ENCODE measurements at regions not wholly inside any gene's neighbourhood (a gene's known extent, or its start where the extent isn't known, plus 50 kb on each side); places are given as distances from the start of the nearest gene placed in this dataset.

DNA sequence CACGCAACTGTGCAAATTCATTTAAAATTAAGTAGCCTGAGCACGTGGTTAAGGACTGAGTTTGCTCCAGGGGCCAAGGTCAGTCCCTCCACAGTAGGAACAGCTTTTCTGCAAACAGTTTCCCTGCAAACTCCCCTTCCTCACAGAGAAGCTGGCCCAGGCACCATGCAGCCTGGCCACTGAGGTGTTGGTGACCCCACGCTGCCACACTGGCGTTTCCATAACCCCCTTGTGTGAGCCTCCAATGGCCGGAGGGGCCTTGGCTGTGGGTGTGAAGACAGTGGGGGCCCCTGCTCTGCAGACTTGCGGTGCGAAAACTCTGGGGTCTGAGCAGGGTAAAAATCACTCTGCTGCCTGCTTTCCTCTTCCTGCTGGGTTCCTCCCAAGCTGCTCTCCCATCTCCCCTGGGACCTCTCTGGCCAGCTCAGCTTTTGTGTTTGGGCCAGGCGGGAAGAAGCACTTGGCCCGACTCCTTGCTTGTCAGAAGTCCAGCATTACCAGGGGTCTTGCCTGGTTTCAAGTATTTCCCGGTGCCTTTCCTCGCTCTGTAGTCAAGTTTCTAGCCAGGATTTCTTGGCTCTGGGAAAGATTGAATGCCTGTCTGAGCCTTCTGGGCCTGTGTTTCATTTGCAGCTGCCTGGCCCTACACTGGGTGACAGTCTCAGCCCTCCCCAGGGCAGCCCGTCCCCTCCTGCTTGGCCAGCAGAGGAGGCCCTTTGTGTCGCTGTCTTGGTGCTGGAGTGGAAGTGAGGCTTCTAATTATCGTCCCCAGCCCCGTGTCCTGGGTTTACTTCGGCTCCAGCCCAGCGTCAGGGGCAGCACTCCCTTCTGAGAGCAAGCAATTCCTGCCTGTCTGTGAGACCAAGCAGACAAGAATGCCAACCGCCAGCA, 131.4 kb upstream of the SLC1A4 start:
- Histone ChIP-seq H4K20me1 (ENCODE audit: insufficient read depth, low read length) (no peaks in the 10 kb centered on the region), H3K36me3 (replicated peaks in 1 of 2; ENCODE audit: control insufficient read depth in 1 of 2, insufficient read depth in 2 of 2, low read length in 2 of 2) (no peaks in the 10 kb centered on the region), H3K9ac (ENCODE audit: insufficient read depth, low read depth, low read length) (0 out of 2 replicates have a peak overlapping the region, but pooled peaks have one; percentile 17), H3K4me1 (ENCODE audit: insufficient read depth, low read length) (peaks cover 58% of the 10 kb centered on the region), H2AFZ (ENCODE audit: low read length) (no peak overlapping the region), H3K79me2 (ENCODE audit: insufficient read depth, low read length) (no peaks in the 10 kb centered on the region), H3K27me3 (ENCODE audit: control insufficient read depth in 1 of 2, insufficient read depth in 2 of 2, low read length in 2 of 2) (peaks cover 2 to 46% of the 10 kb centered on the region in 2 experiments; a peak in 3 of 5 replicates), H3K4me3 (replicated peaks in 1 of 3; ENCODE audit: insufficient read depth in 1 of 3, low read depth in 2 of 3, low read length in 3 of 3) (peak overlapping the region; percentile 11 to 76 (median 57)), H3K27ac (ENCODE audit: extremely low read length, insufficient read depth, low read length) (no peak overlapping the region), H3K9me3 (ENCODE audit: low read length) (no peaks in the 10 kb centered on the region), H3K4me2 (ENCODE audit: low read depth, low read length) (peak overlapping the region; percentile 95)
- DNase-seq (ENCODE audit: low spot score) = no peak
- peak; percentile 73 for ATAC-seq
- POLR2A ChIA-PET = interaction anchor here (3.1 kb wide), 1 partner anchor 203 kb away, joined by 19 read pairs; the partner anchor contains the start of gene SERTAD2
- intact Hi-C loops (cut with micrococcal nuclease; ENCODE audit: unreplicated experiment) (loop anchor here (2.0 kb wide), 1 partner anchor 21 kb away; no protein-coding TSS in a partner anchor), in situ Hi-C loops (cut with HindIII; ENCODE audit: extremely low pct_ligation_motif_present, low pct_unique_long_range_greater_than_20kb) (no loop called here)
- no TSS peak for BruUV-seq (replicated peaks)
- FAIRE-seq = no peak
- 22% methylated on average over 18 of the region's 18 CpGs for WGBS (ENCODE audit: low lambda C conversion rate)
- CTCF ChIA-PET (ENCODE audit: low intra/inter-chr PET ratio, low total read pairs) = no interaction called here
- 0 out of 2 replicates have a peak, but pooled peaks have one; percentile 23 for TF ChIP-seq ISL2 (CRISPR knock-in tag; IDR thresholded peaks at IDR 0.05)
- TF ChIP-seq, protein P1, sequence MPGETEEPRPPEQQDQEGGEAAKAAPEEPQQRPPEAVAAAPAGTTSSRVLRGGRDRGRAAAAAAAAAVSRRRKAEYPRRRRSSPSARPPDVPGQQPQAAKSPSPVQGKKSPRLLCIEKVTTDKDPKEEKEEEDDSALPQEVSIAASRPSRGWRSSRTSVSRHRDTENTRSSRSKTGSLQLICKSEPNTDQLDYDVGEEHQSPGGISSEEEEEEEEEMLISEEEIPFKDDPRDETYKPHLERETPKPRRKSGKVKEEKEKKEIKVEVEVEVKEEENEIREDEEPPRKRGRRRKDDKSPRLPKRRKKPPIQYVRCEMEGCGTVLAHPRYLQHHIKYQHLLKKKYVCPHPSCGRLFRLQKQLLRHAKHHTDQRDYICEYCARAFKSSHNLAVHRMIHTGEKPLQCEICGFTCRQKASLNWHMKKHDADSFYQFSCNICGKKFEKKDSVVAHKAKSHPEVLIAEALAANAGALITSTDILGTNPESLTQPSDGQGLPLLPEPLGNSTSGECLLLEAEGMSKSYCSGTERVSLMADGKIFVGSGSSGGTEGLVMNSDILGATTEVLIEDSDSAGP (CRISPR knock-in tag; IDR thresholded peaks at IDR 0.05; ENCODE audit: borderline replicate concordance) = peak; percentile 75; the same call in 1 of the 2 replicates
- TF ChIP-seq ZNF232 (CRISPR knock-in tag; IDR thresholded peaks at IDR 0.05; ENCODE audit: borderline replicate concordance) = peak; percentile 40; the same call in 1 of the 2 replicates
- TF ChIP-seq XBP1 (CRISPR knock-in tag; IDR thresholded peaks at IDR 0.05) = 0 out of 2 replicates have a peak, but pooled peaks have one; percentile 38
- TF ChIP-seq GABPB1 (CRISPR knock-in tag; IDR thresholded peaks at IDR 0.05) = peak; percentile 15; the same call in 1 of the 2 replicates
- TF ChIP-seq NRL (CRISPR knock-in tag; IDR thresholded peaks at IDR 0.05; ENCODE audit: borderline replicate concordance) = peak; percentile 79; the same call in 1 of the 2 replicates
- TF ChIP-seq RXRB (CRISPR knock-in tag; IDR thresholded peaks at IDR 0.05; ENCODE audit: borderline replicate concordance) = 0 out of 2 replicates have a peak, but pooled peaks have one; percentile 16
- 0 out of 2 replicates have a peak, but pooled peaks have one; percentile 11 for TF ChIP-seq KAT8 (CRISPR knock-in tag; IDR thresholded peaks at IDR 0.05)
- TF ChIP-seq, protein P2, sequence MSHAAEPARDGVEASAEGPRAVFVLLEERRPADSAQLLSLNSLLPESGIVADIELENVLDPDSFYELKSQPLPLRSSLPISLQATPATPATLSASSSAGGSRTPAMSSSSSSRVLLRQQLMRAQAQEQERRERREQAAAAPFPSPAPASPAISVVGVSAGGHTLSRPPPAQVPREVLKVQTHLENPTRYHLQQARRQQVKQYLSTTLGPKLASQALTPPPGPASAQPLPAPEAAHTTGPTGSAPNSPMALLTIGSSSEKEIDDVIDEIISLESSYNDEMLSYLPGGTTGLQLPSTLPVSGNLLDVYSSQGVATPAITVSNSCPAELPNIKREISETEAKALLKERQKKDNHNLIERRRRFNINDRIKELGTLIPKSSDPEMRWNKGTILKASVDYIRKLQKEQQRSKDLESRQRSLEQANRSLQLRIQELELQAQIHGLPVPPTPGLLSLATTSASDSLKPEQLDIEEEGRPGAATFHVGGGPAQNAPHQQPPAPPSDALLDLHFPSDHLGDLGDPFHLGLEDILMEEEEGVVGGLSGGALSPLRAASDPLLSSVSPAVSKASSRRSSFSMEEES (CRISPR knock-in tag; IDR thresholded peaks at IDR 0.05) = peak; percentile 69
- no peak for TF ChIP-seq ZNF562 (CRISPR knock-in tag; IDR thresholded peaks at IDR 0.05; ENCODE audit: borderline replicate concordance)
- peak; percentile 46; the same call in 1 of the 2 replicates for TF ChIP-seq ZNF737 (CRISPR knock-in tag; IDR thresholded peaks at IDR 0.05; ENCODE audit: borderline replicate concordance)
- TF ChIP-seq, protein P3, sequence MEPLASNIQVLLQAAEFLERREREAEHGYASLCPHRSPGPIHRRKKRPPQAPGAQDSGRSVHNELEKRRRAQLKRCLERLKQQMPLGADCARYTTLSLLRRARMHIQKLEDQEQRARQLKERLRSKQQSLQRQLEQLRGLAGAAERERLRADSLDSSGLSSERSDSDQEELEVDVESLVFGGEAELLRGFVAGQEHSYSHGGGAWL (CRISPR knock-in tag; IDR thresholded peaks at IDR 0.05) = no peak
- peak; percentile 15; the same call in 1 of the 2 replicates for TF ChIP-seq SOX5 (CRISPR knock-in tag; IDR thresholded peaks at IDR 0.05; ENCODE audit: borderline replicate concordance)
- TF ChIP-seq, protein P4, sequence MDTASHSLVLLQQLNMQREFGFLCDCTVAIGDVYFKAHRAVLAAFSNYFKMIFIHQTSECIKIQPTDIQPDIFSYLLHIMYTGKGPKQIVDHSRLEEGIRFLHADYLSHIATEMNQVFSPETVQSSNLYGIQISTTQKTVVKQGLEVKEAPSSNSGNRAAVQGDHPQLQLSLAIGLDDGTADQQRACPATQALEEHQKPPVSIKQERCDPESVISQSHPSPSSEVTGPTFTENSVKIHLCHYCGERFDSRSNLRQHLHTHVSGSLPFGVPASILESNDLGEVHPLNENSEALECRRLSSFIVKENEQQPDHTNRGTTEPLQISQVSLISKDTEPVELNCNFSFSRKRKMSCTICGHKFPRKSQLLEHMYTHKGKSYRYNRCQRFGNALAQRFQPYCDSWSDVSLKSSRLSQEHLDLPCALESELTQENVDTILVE (CRISPR knock-in tag; IDR thresholded peaks at IDR 0.05) = 0 out of 2 replicates have a peak, but pooled peaks have one; percentile 40
- TF ChIP-seq RARA (CRISPR knock-in tag; IDR thresholded peaks at IDR 0.05) = peak; percentile 57
- TF ChIP-seq STAT5B (CRISPR knock-in tag; IDR thresholded peaks at IDR 0.05) = no peak
- no peak for TF ChIP-seq CHD4 (IDR thresholded peaks at IDR 0.05; ENCODE audit: borderline replicate concordance, low read length)
- peak; percentile 54; the same call in 1 of the 2 replicates for TF ChIP-seq HDAC2 (CRISPR knock-in tag; IDR thresholded peaks at IDR 0.05)

Measured in HepG2 (cell line).